ENCODE measurements at regions not wholly inside any gene's neighbourhood (a gene's known extent, or its start where the extent isn't known, plus 50 kb on each side); places are given as distances from the start of the nearest gene placed in this dataset.

GRCh38 chr14:76277586-76278130 is 98.3 kb upstream of the ESRRB start:
- no peaks in the 10 kb centered on the region for H3K79me2 ChIP-seq
- no peaks in the 10 kb centered on the region for H3K27me3 ChIP-seq (ENCODE audit: control insufficient read depth, insufficient read depth, low read length)
- H3K4me2 ChIP-seq (ENCODE audit: low read length), result no peak overlapping the region
- TF ChIP-seq CTCF (IDR thresholded peaks at IDR 0.05), result no peak
- H3K27ac ChIP-seq, result no peak overlapping the region
- H3K36me3 ChIP-seq (ENCODE audit: control insufficient read depth, insufficient read depth, low read length), result no peaks in the 10 kb centered on the region
- no peaks in the 10 kb centered on the region for H3K4me1 ChIP-seq
- H3K9me3 ChIP-seq (ENCODE audit: control insufficient read depth, low read length), result no peaks in the 10 kb centered on the region
- no peak overlapping the region for H3K4me3 ChIP-seq (ENCODE audit: low read depth, low read length)
- no peak overlapping the region for H3K9ac ChIP-seq
- H2AFZ ChIP-seq, result no peak overlapping the region

- Histone ChIP-seq H3K36me3 (ENCODE audit: control insufficient read depth, insufficient read depth, low read length) (no peaks in the 10 kb centered on the region), H3K9ac (no peak overlapping the region), H3K9me3 (ENCODE audit: control insufficient read depth, low read length) (no peaks in the 10 kb centered on the region), H2AFZ (no peak overlapping the region), H3K4me2 (ENCODE audit: low read length) (no peak overlapping the region), H3K4me1 (no peaks in the 10 kb centered on the region), H3K79me2 (no peaks in the 10 kb centered on the region), H3K4me3 (ENCODE audit: low read depth, low read length) (no peak overlapping the region), H3K27me3 (ENCODE audit: control insufficient read depth, insufficient read depth, low read length) (no peaks in the 10 kb centered on the region), H3K27ac (no peak overlapping the region)
- no peak for TF ChIP-seq CTCF (IDR thresholded peaks at IDR 0.05)
These were observed 95.7 kb upstream of the ESRRB start for GRCh38 chr14:76280221-76280620.

DNA sequence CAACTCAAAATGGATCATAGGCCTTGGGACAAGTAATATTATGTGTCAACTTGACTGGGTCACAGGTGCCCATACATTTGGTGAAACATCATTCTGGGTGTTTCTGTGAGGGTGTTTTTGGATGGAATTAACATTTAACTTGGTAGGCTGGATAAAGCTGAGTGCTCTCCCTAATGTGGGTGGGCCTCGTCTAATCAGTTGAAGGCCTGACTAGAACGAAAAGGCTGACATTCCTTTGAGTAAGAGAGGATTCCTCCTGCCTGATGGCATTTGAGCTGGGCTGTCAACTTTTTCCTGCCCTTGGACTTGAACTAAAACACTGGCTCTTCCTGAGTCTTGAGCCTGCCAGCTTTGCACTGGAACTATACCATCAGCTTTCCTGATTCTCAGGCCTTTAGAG is 93.4 kb upstream of the ESRRB start:
- no peaks in the 10 kb centered on the region for H3K79me2 ChIP-seq
- no peak for TF ChIP-seq CTCF (IDR thresholded peaks at IDR 0.05)

DNA sequence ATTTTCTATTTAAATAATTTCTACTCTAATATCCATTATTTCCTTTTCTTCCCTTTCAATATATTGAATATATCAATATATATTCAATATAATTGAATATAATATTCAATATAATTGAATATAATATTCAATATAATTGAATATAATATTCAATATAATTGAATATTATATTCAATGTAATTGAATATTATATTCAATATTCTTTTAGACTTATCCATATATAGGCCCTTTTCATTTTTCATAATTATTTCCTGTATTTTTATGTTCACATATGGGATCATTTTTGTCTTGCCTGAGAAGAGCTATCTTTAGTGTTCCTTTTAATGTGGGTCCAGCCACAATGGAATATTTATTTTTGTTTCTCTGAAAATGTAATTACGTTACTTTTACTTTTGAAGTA is 88.9 kb upstream of the ESRRB start:
- no peaks in the 10 kb centered on the region for H3K27me3 ChIP-seq (ENCODE audit: control insufficient read depth, insufficient read depth, low read length)
- no peak overlapping the region for H3K9ac ChIP-seq
- no peak overlapping the region for H3K27ac ChIP-seq
- H3K4me1 ChIP-seq, result no peaks in the 10 kb centered on the region
- no peak overlapping the region for H3K4me3 ChIP-seq (ENCODE audit: low read depth, low read length)
- H2AFZ ChIP-seq, result no peak overlapping the region
- H3K79me2 ChIP-seq, result no peaks in the 10 kb centered on the region
- no peaks in the 10 kb centered on the region for H3K9me3 ChIP-seq (ENCODE audit: control insufficient read depth, low read length)
- no peaks in the 10 kb centered on the region for H3K36me3 ChIP-seq (ENCODE audit: control insufficient read depth, insufficient read depth, low read length)
- H3K4me2 ChIP-seq (ENCODE audit: low read length), result no peak overlapping the region
- no peak for TF ChIP-seq CTCF (IDR thresholded peaks at IDR 0.05)

More for the DNA sequence above, 93.4 kb upstream of the ESRRB start:
- Histone ChIP-seq H3K27me3 (ENCODE audit: control insufficient read depth, insufficient read depth, low read length) (no peaks in the 10 kb centered on the region), H3K27ac (no peak overlapping the region), H3K4me1 (no peaks in the 10 kb centered on the region), H2AFZ (no peak overlapping the region), H3K36me3 (ENCODE audit: control insufficient read depth, insufficient read depth, low read length) (no peaks in the 10 kb centered on the region), H3K9me3 (ENCODE audit: control insufficient read depth, low read length) (no peaks in the 10 kb centered on the region), H3K4me3 (ENCODE audit: low read depth, low read length) (no peak overlapping the region), H3K4me2 (ENCODE audit: low read length) (no peak overlapping the region), H3K9ac (no peak overlapping the region)

- TF ChIP-seq CTCF (IDR thresholded peaks at IDR 0.05), result no peak
These were observed 86.7 kb upstream of the ESRRB start for GRCh38 chr14:76289276-76289675.

More at GRCh38 chr14:76289276-76289675, 86.7 kb upstream of the ESRRB start:
- no peak overlapping the region for H3K9ac ChIP-seq
- no peaks in the 10 kb centered on the region for H3K27me3 ChIP-seq (ENCODE audit: control insufficient read depth, insufficient read depth, low read length)
- no peak overlapping the region for H3K27ac ChIP-seq
- H3K36me3 ChIP-seq (ENCODE audit: control insufficient read depth, insufficient read depth, low read length), result no peaks in the 10 kb centered on the region
- no peaks in the 10 kb centered on the region for H3K79me2 ChIP-seq
- no peaks in the 10 kb centered on the region for H3K4me1 ChIP-seq
- no peak overlapping the region for H3K4me3 ChIP-seq (ENCODE audit: low read depth, low read length)
- H3K4me2 ChIP-seq (ENCODE audit: low read length), result no peak overlapping the region
- no peak overlapping the region for H2AFZ ChIP-seq
- no peaks in the 10 kb centered on the region for H3K9me3 ChIP-seq (ENCODE audit: control insufficient read depth, low read length)

All from parathyroid adenoma (tissue), 2 donors.